Bronchial epithelial cell (primary cell): ENCODE measurements at regions not wholly inside any gene's neighbourhood (a gene's known extent, or its start where the extent isn't known, plus 50 kb on each side); places are given as distances from the start of the nearest gene placed in this dataset.
"Not testable (repeated sequence)": the region's sequence is repeated elsewhere in the genome, so short reads cannot be mapped to it uniquely, and the experiment has no call there.

Experiments used
- DNase-seq: peaks from one replicate; pipeline ENCODE4 v3.0.0-alpha.2; 2010; ENCODE audit warnings: low read depth
- FAIRE-seq: peaks from 2 replicates; lab custom pipeline; 2011; peaks lifted over from hg19 to GRCh38; lab: Jason Lieb, UNC
- H3K27me3 ChIP-seq: 2 replicates; pipeline ENCODE4 v1.5.1; 2011; ENCODE audit warnings: low read length; ENCODE audit not compliant: control insufficient read depth, insufficient read depth
- H3K36me3 ChIP-seq: 2 replicates; pipeline ENCODE4 v1.5.1; 2011; ENCODE audit warnings: low read length; ENCODE audit not compliant: control insufficient read depth, insufficient read depth
- H3K4me3 ChIP-seq: 2 replicates; pipeline ENCODE4 v1.5.1; 2011; ENCODE audit warnings: mild to moderate bottlenecking, low read depth, low read length, control low read depth
- TF ChIP-seq, protein P1 (sequence below): IDR thresholded peaks from 2 replicates; pipeline ENCODE4 v1.5.1; 2011; ENCODE audit warnings: mild to moderate bottlenecking, moderate library complexity, low read length, control low read depth, inconsistent platforms; ENCODE audit not compliant: insufficient read depth, severe bottlenecking

DNA sequence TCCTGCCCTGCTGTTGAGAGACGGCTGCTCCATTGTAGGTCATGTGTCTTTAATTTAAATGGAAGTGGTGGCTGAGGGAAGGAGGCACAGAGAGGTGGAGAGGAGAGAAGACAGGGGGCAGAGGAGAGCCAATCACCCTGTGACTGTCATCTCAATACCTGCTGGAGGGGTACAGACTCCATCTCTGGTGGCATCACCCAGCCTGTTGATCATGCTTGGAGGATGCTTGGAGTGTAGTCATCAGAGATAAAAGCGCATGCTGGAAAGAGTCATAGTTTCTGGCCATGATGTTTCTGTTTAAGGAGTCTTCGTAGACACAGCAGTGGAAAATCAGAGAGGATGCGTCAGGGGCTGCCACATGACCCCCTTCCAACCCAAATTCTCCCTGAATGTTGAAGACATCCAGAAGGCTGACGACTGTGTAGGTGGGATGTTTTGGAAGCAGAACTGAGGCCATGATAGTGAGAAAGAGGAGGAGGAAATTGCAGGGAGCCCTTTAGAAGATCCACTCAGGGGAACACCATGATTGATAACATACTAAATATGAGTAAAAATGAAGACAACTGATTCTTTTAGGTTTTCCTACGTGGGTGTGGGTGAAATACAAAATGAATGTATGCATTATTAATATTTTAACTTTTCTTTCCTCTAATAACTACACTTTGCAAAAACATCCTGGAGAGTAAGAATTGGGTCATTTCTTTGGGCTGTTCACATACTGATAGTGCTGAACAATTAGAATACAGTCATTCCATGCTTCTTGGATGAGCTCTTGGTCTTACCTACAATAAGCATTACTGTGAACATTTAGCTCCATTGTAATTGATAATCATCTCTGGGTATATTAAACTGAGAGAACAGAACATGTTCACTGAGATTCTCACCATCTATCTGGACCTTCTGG is 210.6 kb upstream of the ATP10A start:
- Histone ChIP-seq H3K27me3 (no peaks in the 10 kb centered on the region), H3K4me3 (no peak overlapping the region), H3K36me3 (no peaks in the 10 kb centered on the region)
- no peak for FAIRE-seq
- TF ChIP-seq, protein P1, sequence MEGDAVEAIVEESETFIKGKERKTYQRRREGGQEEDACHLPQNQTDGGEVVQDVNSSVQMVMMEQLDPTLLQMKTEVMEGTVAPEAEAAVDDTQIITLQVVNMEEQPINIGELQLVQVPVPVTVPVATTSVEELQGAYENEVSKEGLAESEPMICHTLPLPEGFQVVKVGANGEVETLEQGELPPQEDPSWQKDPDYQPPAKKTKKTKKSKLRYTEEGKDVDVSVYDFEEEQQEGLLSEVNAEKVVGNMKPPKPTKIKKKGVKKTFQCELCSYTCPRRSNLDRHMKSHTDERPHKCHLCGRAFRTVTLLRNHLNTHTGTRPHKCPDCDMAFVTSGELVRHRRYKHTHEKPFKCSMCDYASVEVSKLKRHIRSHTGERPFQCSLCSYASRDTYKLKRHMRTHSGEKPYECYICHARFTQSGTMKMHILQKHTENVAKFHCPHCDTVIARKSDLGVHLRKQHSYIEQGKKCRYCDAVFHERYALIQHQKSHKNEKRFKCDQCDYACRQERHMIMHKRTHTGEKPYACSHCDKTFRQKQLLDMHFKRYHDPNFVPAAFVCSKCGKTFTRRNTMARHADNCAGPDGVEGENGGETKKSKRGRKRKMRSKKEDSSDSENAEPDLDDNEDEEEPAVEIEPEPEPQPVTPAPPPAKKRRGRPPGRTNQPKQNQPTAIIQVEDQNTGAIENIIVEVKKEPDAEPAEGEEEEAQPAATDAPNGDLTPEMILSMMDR = no peak
- DNase-seq = no peak

DNA sequence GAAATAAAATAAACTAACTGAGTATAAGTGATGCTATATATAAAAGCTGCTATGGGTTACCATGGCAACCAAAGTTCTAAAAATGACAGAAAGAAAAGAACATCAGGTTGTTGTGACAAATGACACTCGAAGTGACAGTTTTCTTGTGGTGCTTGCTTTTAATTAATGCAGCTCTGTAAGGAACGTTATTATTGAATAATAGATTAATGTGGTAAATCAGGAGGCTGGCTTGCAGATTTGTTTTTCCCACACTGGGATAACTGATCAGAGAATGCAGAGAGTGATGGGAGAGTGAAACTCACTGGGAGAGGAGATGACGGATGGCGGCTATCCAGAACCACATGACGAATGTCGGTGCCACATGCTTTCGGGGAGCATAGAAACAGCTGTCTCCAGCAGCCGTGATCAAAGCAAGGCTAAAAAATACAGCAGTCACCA is 207.0 kb upstream of the ATP10A start:
- no peak overlapping the region for H3K4me3 ChIP-seq
- H3K36me3 ChIP-seq = no peaks in the 10 kb centered on the region
- no peak for FAIRE-seq
- H3K27me3 ChIP-seq = no peaks in the 10 kb centered on the region
- DNase-seq = no peak
- TF ChIP-seq, protein P1 = no peak

DNA sequence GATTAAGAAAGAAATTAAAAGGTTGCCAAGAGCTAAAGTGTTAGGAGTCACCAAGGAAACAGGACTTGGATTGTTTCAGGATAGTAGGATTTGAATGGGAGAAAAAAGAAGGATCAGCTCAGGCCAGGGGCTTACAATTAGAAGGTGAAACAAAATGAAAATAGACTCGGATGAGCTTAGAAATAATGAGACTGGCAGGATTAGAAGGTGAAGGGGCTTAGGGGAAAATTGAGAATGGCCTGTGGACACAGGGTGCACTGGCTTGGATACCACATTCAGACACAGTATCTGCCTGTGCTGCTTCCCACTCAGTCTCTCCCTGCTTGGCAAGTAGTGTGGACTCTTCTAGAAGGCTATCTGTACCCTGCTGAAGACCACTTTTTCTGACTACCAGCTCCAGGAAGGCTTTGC is 206.1 kb upstream of the ATP10A start:
- no peak overlapping the region for H3K4me3 ChIP-seq
- H3K36me3 ChIP-seq = no peaks in the 10 kb centered on the region
- no peak for FAIRE-seq
- TF ChIP-seq, protein P1 = no peak
- no peaks in the 10 kb centered on the region for H3K27me3 ChIP-seq
- DNase-seq = no peak

DNA sequence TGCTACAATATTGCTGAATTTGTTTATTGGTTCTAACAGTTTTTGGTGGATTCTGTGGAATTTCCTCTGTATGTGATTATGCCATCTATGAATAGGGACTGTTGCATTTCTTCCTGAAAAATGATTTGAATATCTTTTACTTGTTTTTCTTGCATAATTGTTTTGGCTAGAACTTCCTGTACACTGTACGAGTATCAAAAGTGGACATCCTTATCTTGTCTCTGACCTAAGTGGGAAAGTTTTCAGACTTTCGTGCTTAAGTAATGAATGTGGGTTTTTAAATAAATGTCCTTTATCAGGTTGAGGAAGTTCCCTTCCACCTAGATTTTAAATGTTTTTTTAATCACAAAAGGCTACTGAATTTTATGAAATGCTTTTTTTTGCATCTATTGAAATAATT is 203.8 kb upstream of the ATP10A start:
- DNase-seq (no peak), FAIRE-seq (no peak)
- TF ChIP-seq, protein P1 = no peak
- H3K36me3 ChIP-seq = no peaks in the 10 kb centered on the region
- H3K27me3 ChIP-seq = no peaks in the 10 kb centered on the region
- no peak overlapping the region for H3K4me3 ChIP-seq

DNA sequence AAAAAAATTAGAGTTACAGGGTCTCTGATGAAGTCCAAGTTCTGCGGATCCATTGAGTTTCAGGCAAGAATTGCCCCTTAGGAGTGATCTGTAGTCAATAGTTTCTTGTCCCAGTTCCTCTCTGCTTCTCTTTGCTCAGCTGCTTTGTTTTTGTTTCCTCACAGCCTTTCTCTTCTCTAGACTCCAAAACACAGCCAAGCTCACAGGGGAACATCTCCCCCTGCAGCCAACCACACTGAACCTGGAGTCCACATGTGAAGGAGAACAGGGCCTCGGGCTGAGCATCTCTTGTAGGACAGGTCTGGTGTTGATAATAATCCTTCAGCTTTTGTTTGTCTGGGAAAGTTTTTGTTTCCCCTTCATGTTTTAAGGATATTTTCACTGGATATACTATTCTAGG is 202.6 kb upstream of the ATP10A start:
- no peaks in the 10 kb centered on the region for H3K36me3 ChIP-seq
- DNase-seq (no peak), FAIRE-seq (no peak)
- no peak overlapping the region for H3K4me3 ChIP-seq
- no peaks in the 10 kb centered on the region for H3K27me3 ChIP-seq
- TF ChIP-seq, protein P1 = no peak

DNA sequence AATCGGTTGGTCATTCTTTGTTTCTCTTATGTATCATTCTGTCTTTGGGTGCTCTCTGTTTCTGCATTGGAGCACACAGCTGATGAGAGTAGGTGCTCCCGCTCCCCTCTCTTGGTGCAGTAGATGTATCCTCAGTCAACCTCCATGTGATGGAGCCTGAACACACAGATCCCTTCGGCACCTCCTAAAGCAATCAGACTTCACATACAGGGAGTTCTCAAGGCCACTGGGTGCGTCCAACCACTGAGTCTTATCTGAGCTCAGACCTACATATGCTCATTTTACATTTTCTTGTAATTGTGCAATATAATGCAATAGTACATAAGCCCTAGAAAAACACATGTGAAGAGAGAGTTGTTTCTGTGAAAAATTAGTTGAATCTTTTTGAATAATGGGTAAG is 198.1 kb upstream of the ATP10A start:
- Histone ChIP-seq H3K36me3 (no peaks in the 10 kb centered on the region), H3K27me3 (no peaks in the 10 kb centered on the region), H3K4me3 (no peak overlapping the region)
- DNase-seq (no peak), FAIRE-seq (no peak)
- TF ChIP-seq, protein P1 = no peak

DNA sequence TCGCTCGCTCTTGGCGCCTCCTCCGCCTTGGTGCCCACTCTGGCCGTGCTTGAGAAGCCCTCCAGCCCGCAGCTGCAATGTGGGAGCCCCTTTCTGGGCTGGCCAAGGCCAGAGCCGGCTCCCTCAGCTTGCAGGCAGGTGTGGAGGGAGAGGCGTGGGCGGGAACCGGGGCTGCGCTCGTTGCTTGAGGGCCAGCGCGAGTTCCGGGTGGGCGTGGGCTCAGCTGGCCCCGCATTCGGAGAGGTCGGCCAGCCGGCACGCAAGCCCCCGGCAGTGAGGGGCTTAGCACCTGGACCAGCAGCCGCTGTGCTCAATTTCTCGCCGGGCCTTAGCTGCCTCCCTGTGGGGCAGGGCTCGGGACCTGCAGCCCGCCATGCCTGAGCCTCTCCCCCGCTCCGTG is 193.6 kb upstream of the ATP10A start:
- FAIRE-seq, H3K4me3 ChIP-seq, DNase-seq: not testable (repeated sequence)

More for the DNA sequence above, 193.6 kb upstream of the ATP10A start:
- not testable (repeated sequence) for H3K36me3 ChIP-seq, H3K27me3 ChIP-seq
